Right atrium auricular region (tissue), 2 donors: ENCODE measurements at regions not wholly inside any gene's neighbourhood (a gene's known extent, or its start where the extent isn't known, plus 50 kb on each side); places are given as distances from the start of the nearest gene placed in this dataset.

Experiments
- DNase-seq: peaks from one replicate; pipeline ENCODE4 v3.0.0-alpha.2; 2019; ENCODE audit warnings: low spot score
- H3K27ac ChIP-seq, 2 donors: fragments of 200-600 bp; sonication (generic); 1 replicate in 1 of 2; 2 replicates in 1 of 2; pipeline ENCODE4 v1.5.1; 2016 to 2019
- H3K27me3 ChIP-seq, 2 donors: fragments of 200-600 bp; sonication (generic); one replicate each; pipeline versions ENCODE4 v1.5.1 to v1.6.0; 2017 to 2019
- H3K36me3 ChIP-seq: fragments of 200-600 bp; sonication (generic); one replicate; pipeline ENCODE4 v1.5.1; 2016
- H3K4me1 ChIP-seq, 2 donors: fragments of 200-600 bp; sonication (generic); one replicate each; pipeline versions ENCODE4 v1.5.1 to v1.6.0; 2017 to 2019
- H3K4me3 ChIP-seq, 2 donors: fragments of 200-600 bp; sonication (generic); 1 replicate in 1 of 2; 2 replicates in 1 of 2; pipeline ENCODE4 v1.5.1; 2017 to 2019; ENCODE audit warnings: mild to moderate bottlenecking in 1 of 2, moderate library complexity in 1 of 2
- H3K9me3 ChIP-seq, 2 donors: fragments of 200-600 bp; sonication (generic); one replicate each; pipeline ENCODE4 v1.5.1; 2019
- TF ChIP-seq, protein P1 (sequence below), 2 donors: fragments of 200-600 bp; sonication (generic); IDR thresholded peaks; one replicate each; pipeline ENCODE4 v1.5.1; 2019; ENCODE audit warnings: antibody characterized with exemption in 2 of 2

DNA sequence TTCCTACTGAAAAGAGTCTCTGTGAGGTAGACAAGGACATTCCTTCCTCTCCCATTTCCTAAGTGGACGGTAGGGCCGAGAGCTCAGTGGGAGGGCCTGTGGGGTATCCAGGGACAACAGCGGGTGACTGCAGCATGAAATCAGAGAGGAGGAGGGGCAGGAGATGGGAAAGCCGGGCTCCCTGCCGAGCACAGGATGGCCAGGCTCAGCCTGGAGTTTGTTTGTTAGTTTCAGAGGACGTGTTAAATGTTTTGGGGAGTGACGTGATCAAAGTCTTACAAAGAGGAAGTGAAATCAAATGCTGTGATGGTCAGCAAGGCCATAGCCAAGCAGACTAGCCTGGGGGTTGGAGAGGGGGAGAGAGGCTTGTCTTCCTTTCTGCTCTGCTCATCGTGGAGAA is 152.7 kb downstream of the ADAMTS15 start:
- Histone ChIP-seq H3K9me3 (no peaks in the 10 kb centered on the region), H3K4me3 (no peak overlapping the region), H3K4me1 (peaks cover 0 to 34% of the 10 kb centered on the region in 2 donors), H3K36me3 (no peaks in the 10 kb centered on the region), H3K27ac (peak overlapping the region; percentile 43 to 57), H3K27me3 (no peaks in the 10 kb centered on the region)
- peak; percentile 91 for DNase-seq
- TF ChIP-seq, protein P1, sequence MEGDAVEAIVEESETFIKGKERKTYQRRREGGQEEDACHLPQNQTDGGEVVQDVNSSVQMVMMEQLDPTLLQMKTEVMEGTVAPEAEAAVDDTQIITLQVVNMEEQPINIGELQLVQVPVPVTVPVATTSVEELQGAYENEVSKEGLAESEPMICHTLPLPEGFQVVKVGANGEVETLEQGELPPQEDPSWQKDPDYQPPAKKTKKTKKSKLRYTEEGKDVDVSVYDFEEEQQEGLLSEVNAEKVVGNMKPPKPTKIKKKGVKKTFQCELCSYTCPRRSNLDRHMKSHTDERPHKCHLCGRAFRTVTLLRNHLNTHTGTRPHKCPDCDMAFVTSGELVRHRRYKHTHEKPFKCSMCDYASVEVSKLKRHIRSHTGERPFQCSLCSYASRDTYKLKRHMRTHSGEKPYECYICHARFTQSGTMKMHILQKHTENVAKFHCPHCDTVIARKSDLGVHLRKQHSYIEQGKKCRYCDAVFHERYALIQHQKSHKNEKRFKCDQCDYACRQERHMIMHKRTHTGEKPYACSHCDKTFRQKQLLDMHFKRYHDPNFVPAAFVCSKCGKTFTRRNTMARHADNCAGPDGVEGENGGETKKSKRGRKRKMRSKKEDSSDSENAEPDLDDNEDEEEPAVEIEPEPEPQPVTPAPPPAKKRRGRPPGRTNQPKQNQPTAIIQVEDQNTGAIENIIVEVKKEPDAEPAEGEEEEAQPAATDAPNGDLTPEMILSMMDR (IDR thresholded peaks at IDR 0.05), result no peak

DNA sequence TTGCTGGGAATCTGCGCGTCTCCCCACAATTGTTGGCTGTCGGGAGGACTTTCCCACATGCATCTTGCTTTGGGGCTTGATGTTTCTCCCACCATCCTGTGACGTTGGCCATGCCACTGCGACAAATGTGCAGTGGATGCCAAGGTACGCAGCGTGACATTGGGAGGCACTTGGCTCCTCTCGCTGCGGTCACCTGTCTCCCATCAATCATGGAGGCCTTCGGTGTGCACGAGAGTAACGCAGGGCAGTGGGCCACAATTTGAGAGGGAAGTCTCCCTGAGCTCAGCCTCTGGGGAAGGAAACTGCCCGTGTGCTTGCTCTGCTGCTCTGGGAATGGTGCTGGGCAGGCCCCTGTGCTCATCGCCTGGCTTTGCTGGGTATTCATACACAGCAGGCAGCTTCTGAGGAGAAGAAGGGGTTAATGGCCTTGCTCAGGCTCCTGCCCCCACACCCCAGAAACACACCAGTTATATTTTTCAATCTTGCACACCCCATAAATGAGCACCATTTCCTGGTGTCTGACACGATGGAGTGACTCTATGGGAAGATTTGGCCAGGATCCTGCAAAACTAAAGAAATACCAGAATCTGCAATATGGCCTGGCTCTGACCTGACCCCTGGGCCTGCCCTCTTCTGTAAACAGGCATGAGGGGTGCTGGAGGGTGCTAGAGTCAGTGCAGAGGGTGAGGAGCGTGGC is 153.5 kb downstream of the ADAMTS15 start:
- no peak for DNase-seq
- H3K9me3 ChIP-seq, result no peaks in the 10 kb centered on the region
- H3K27ac ChIP-seq, result peak overlapping the region; percentile 43 to 57
- H3K27me3 ChIP-seq, result no peaks in the 10 kb centered on the region
- H3K4me3 ChIP-seq, result no peak overlapping the region
- H3K36me3 ChIP-seq, result no peaks in the 10 kb centered on the region
- H3K4me1 ChIP-seq, result peaks cover 0 to 42% of the 10 kb centered on the region in 2 donors
- TF ChIP-seq, protein P1 (IDR thresholded peaks at IDR 0.05), result no peak

DNA sequence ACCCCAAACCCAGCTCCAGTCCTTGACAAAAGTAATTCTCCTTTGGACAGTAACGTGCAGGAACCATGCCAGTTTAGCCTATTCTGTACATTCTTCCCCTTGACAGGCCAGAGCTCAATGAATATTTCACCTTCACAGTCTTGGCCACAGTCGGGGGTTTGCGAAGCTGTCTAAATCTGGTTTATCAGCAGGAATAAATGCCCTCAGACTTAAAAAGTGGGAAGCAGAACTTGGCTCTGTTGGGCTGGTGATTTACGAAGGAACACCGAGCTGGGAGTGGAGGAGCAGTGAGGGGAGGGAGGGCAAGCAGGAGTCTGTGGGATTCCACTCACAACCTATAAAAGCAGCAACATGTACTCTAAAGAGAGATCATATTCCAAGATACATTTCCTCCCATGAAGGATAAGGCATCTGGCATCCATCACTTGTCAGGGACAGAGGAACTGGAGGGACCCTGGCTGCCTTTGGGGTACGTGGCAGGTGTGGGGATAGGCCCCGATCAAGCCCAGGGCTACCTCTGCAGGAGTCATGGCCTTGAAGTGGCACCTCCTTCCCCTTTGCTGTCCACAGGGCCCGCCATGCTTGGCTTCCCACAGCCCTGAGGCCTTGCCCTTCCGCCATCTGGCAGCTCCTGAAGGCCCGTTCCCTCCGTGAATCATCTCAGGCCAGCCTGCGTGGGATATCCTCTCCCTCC is 154.3 kb downstream of the ADAMTS15 start:
- TF ChIP-seq, protein P1 (IDR thresholded peaks at IDR 0.05), result no peak
- Histone ChIP-seq H3K9me3 (no peaks in the 10 kb centered on the region), H3K4me3 (no peak overlapping the region), H3K4me1 (peaks cover 0 to 48% of the 10 kb centered on the region in 2 donors), H3K27ac (no peak overlapping the region), H3K36me3 (no peaks in the 10 kb centered on the region), H3K27me3 (no peaks in the 10 kb centered on the region)
- no peak for DNase-seq

DNA sequence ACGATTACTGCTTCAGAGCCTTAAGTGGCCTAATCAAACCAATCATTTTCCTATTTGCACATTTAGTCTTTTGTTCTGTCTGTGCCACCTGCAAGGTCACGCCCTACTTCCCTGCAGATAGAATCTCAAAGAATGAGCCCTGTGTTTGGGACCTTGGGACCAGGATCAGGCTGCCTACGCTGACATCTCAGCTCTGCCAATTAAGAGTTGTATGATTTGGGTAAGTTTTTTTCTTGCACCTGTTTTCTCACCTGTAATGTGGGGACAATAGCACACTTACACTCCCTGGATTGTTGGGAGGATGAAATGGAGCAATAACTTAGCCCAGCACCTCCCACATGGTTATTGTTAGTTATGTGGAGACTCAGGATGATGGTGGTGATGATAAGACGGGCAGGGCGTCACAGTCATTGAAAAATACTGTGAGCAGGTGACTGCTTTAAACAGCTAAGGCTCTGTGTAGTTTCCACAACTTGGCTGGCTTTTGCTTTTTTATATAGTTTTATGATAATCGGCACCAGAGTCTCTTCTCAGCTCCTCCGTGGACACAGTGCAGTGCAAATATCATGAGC is 155.0 kb downstream of the ADAMTS15 start:
- Histone ChIP-seq H3K4me3 (no peak overlapping the region), H3K27ac (no peak overlapping the region), H3K27me3 (no peaks in the 10 kb centered on the region), H3K4me1 (peaks cover 0 to 50% of the 10 kb centered on the region in 2 donors), H3K9me3 (no peaks in the 10 kb centered on the region), H3K36me3 (no peaks in the 10 kb centered on the region)
- DNase-seq, result no peak
- TF ChIP-seq, protein P1 (IDR thresholded peaks at IDR 0.05), result no peak

DNA sequence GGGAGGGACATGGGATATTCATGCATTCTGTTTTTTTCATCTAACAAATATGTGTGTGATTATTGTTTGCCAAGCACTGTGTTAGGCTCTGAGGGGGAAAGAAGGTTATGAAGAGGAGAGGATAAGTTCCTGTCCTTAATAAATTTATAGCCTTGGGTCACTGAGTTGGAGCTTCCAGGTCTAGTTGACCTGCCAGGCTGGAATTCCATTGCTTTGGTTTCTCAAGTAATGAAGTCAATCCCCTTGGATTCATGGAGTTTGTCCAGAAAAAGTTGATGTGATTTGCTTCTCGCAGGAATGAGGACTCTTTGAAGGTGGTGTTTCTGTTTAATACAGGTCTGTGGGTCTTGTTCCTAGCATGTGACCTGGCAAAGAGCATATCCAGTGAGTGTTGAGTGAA is 156.2 kb downstream of the ADAMTS15 start:
- no peak for DNase-seq
- Histone ChIP-seq H3K9me3 (no peaks in the 10 kb centered on the region), H3K4me3 (no peak overlapping the region), H3K36me3 (no peaks in the 10 kb centered on the region), H3K27me3 (no peaks in the 10 kb centered on the region), H3K27ac (no peak overlapping the region), H3K4me1 (peaks cover 0 to 51% of the 10 kb centered on the region in 2 donors)
- TF ChIP-seq, protein P1 (IDR thresholded peaks at IDR 0.05), result no peak
